Epithelial cell of esophagus (primary cell): ENCODE measurements at regions not wholly inside any gene's neighbourhood (a gene's known extent, or its start where the extent isn't known, plus 50 kb on each side); places are given as distances from the start of the nearest gene placed in this dataset.

ENCODE experiments used
- DNase-seq: peaks from one replicate; pipeline ENCODE4 v3.0.0; 2010; ENCODE audit warnings: low read depth
- H3K4me3 ChIP-seq: 2 replicates; pipeline ENCODE4 v1.5.1; 2011; ENCODE audit warnings: mild to moderate bottlenecking, low read length, control low read depth
- CTCF ChIP-seq: IDR thresholded peaks from 2 replicates; pipeline ENCODE4 v1.5.1; 2011; ENCODE audit warnings: low read depth, mild to moderate bottlenecking, low read length, control low read depth, inconsistent platforms; ENCODE audit not compliant: insufficient read depth; ENCODE audit errors: missing control alignments

- no peak for TF ChIP-seq CTCF
- no peak for DNase-seq
- H3K4me3 ChIP-seq = no peak overlapping the region
Measured at GRCh38 chr3:30461311-30461710, 145.1 kb upstream of the TGFBR2 start.

- no peak overlapping the region for H3K4me3 ChIP-seq
- no peak for DNase-seq
- TF ChIP-seq CTCF = no peak
Measured at GRCh38 chr3:30462721-30463470, 143.5 kb upstream of the TGFBR2 start.

- H3K4me3 ChIP-seq = no peak overlapping the region
- TF ChIP-seq CTCF = no peak
- no peak for DNase-seq
Measured at GRCh38 chr3:30464381-30464780, 142.0 kb upstream of the TGFBR2 start.

- no peak for TF ChIP-seq CTCF
- DNase-seq = no peak
- H3K4me3 ChIP-seq = no peak overlapping the region
Measured at GRCh38 chr3:30465454-30465853, 140.9 kb upstream of the TGFBR2 start.

- peak; percentile 59 for DNase-seq
- TF ChIP-seq CTCF = no peak
- H3K4me3 ChIP-seq = no peak overlapping the region
Measured at GRCh38 chr3:30467596-30468238, 138.7 kb upstream of the TGFBR2 start.

- no peak for TF ChIP-seq CTCF
- no peak overlapping the region for H3K4me3 ChIP-seq
- DNase-seq = no peak
Measured at GRCh38 chr3:30469133-30469532, 137.3 kb upstream of the TGFBR2 start.
